ENCODE measurements at regions not wholly inside any gene's neighbourhood (a gene's known extent, or its start where the extent isn't known, plus 50 kb on each side); places are given as distances from the start of the nearest gene placed in this dataset.

- TF ChIP-seq CTCF (IDR thresholded peaks at IDR 0.05; ENCODE audit: extremely low read depth in 1 of 2, insufficient read depth in 1 of 2, low read depth in 1 of 2, low read length in 2 of 2): no peak
- TF ChIP-seq JUN (IDR thresholded peaks at IDR 0.05; ENCODE audit: borderline replicate concordance, insufficient read depth, insufficient read length, low read depth): no peak
- TF ChIP-seq EZH2 (IDR thresholded peaks at IDR 0.05; ENCODE audit: borderline replicate concordance, low read depth, low read length, severe bottlenecking): no peak
- no peak for TF ChIP-seq GATA2 (IDR thresholded peaks at IDR 0.05; ENCODE audit: insufficient read depth, insufficient read length, low read depth, low read length)
- TF ChIP-seq MAX (IDR thresholded peaks at IDR 0.05; ENCODE audit: insufficient read depth, insufficient read length): no peak
- no peak for TF ChIP-seq POLR2A (IDR thresholded peaks at IDR 0.05; ENCODE audit: low read depth, low read length)
- no peak for TF ChIP-seq POLR2AphosphoS5 (IDR thresholded peaks at IDR 0.05; ENCODE audit: insufficient read depth, low read depth, low read length)
- TF ChIP-seq MYC (IDR thresholded peaks at IDR 0.05; ENCODE audit: low read depth, low read length): no peak
- TF ChIP-seq FOS (IDR thresholded peaks at IDR 0.05; ENCODE audit: borderline replicate concordance, insufficient read depth, low read length): no peak
- Histone ChIP-seq H2AFZ (ENCODE audit: low read depth, low read length) (no peak overlapping the region), H3K4me1 (ENCODE audit: control insufficient read depth, extremely low read depth, insufficient read depth, low read length) (no peaks in the 10 kb centered on the region), H3K4me3 (replicated peaks in 1 of 3; ENCODE audit: insufficient read depth in 1 of 3, low read depth in 1 of 3, low read length in 3 of 3) (no peak overlapping the region), H4K20me1 (replicated peaks; ENCODE audit: control insufficient read depth, extremely low read depth, insufficient read depth, low read length) (no peaks in the 10 kb centered on the region), H3K27me3 (ENCODE audit: control insufficient read depth in 2 of 2, insufficient read depth in 2 of 2, low read length in 2 of 2) (no peaks in the 10 kb centered on the region), H3K27ac (ENCODE audit: insufficient read depth, low read depth, low read length) (no peak overlapping the region), H3K9ac (replicated peaks; ENCODE audit: extremely low read depth, insufficient read depth, low read length) (no peak overlapping the region), H3K4me2 (ENCODE audit: insufficient read depth, low read length) (no peak overlapping the region), H3K9me3 (replicated peaks; ENCODE audit: control insufficient read depth, insufficient read depth, low read length) (no peaks in the 10 kb centered on the region), H3K9me1 (replicated peaks; ENCODE audit: control insufficient read depth, extremely low read depth, insufficient read depth, low read length) (no peaks in the 10 kb centered on the region), H3K79me2 (ENCODE audit: control insufficient read depth, insufficient read depth, low read length) (no peaks in the 10 kb centered on the region), H3K36me3 (ENCODE audit: control insufficient read depth in 2 of 2, extremely low read depth in 1 of 2, insufficient read depth in 2 of 2, low read length in 2 of 2) (no peaks in the 10 kb centered on the region)
- FAIRE-seq: no peak
- intact Hi-C loops (cut with micrococcal nuclease): no loop called here
- ChIA-PET CTCF (no interaction called here), POLR2A (no interaction called here)
- DNase-seq (ENCODE audit: low read depth, low spot score): no peak
- dilution Hi-C loops (cut with MboI; ENCODE audit: extremely low pct_ligation_motif_present, low sequenced_read_pairs): no loop called here
- BruUV-seq (replicated peaks): no TSS peak
Measured at GRCh38 chr10:117727421-117727820, 184.9 kb downstream of the EMX2 start.

Measured in endothelial cell of umbilical vein (primary cell).